Neutrophil (primary cell): ENCODE measurements at regions not wholly inside any gene's neighbourhood (a gene's known extent, or its start where the extent isn't known, plus 50 kb on each side); places are given as distances from the start of the nearest gene placed in this dataset.

Source experiments
- H3K27ac ChIP-seq: fragments of 200-600 bp; sonication (generic); 2 replicates; pipeline ENCODE4 v1.5.1; 2016; ENCODE audit warnings: mild to moderate bottlenecking, moderate library complexity
- H3K27me3 ChIP-seq: fragments of 200-600 bp; sonication (generic); 2 replicates; pipeline ENCODE4 v1.6.0; 2016; ENCODE audit warnings: mild to moderate bottlenecking
- H3K36me3 ChIP-seq: fragments of 200-600 bp; sonication (generic); 2 replicates; pipeline ENCODE4 v1.5.1; 2017
- H3K4me1 ChIP-seq, 2 experiments: fragments of 200-600 bp in 1 of 2; sonication (generic) in 1 of 2; 1 replicate in 1 of 2; 2 replicates in 1 of 2; pipeline versions ENCODE4 v1.5.1 to v1.6.1; 2013 to 2016; ENCODE audit warnings: low read depth in 1 of 2, low read length in 1 of 2, mild to moderate bottlenecking in 1 of 2, moderate library complexity in 1 of 2; ENCODE audit not compliant: control insufficient read depth in 1 of 2, insufficient read depth in 1 of 2
- H3K4me3 ChIP-seq, 2 experiments: fragments of 200-600 bp in 1 of 2; sonication (generic) in 1 of 2; 1 replicate in 1 of 2; 2 replicates in 1 of 2; pipeline ENCODE4 v1.5.1; 2013 to 2016; ENCODE audit warnings: low read depth in 1 of 2, low read length in 1 of 2, mild to moderate bottlenecking in 1 of 2, moderate library complexity in 1 of 2
- H3K9me3 ChIP-seq: fragments of 200-600 bp; sonication (generic); 2 replicates; pipeline ENCODE4 v1.5.1; 2016
- TF ChIP-seq, protein P1 (sequence below): fragments of 200-600 bp; sonication (generic); IDR thresholded peaks from 2 replicates; pipeline ENCODE4 v1.5.1; 2016; ENCODE audit warnings: antibody characterized with exemption

DNA sequence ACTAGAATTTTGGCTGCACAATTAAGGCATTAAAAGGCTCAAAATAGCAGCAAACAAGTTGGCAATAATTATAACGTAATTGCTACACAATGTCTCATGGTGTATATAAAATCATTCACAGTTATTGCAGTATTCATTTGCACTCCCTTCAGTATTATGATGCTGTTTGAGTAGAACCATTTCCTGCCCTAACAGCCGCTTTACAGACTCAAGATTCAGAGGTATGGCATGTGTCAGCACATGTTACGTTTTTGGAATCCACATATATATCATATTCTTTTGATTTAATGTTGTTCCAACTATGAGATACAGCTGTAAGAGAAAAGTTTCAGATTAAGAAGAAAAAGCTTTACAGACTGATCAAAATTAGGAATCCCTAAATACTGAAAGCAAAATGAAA is 56.3 kb upstream of the NCKAP5 start:
- Histone ChIP-seq H3K9me3 (no peaks in the 10 kb centered on the region), H3K4me1 (no peaks in the 10 kb centered on the region), H3K27ac (no peak overlapping the region), H3K4me3 (no peak overlapping the region), H3K36me3 (no peaks in the 10 kb centered on the region), H3K27me3 (no peaks in the 10 kb centered on the region)
- TF ChIP-seq, protein P1, sequence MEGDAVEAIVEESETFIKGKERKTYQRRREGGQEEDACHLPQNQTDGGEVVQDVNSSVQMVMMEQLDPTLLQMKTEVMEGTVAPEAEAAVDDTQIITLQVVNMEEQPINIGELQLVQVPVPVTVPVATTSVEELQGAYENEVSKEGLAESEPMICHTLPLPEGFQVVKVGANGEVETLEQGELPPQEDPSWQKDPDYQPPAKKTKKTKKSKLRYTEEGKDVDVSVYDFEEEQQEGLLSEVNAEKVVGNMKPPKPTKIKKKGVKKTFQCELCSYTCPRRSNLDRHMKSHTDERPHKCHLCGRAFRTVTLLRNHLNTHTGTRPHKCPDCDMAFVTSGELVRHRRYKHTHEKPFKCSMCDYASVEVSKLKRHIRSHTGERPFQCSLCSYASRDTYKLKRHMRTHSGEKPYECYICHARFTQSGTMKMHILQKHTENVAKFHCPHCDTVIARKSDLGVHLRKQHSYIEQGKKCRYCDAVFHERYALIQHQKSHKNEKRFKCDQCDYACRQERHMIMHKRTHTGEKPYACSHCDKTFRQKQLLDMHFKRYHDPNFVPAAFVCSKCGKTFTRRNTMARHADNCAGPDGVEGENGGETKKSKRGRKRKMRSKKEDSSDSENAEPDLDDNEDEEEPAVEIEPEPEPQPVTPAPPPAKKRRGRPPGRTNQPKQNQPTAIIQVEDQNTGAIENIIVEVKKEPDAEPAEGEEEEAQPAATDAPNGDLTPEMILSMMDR: no peak

DNA sequence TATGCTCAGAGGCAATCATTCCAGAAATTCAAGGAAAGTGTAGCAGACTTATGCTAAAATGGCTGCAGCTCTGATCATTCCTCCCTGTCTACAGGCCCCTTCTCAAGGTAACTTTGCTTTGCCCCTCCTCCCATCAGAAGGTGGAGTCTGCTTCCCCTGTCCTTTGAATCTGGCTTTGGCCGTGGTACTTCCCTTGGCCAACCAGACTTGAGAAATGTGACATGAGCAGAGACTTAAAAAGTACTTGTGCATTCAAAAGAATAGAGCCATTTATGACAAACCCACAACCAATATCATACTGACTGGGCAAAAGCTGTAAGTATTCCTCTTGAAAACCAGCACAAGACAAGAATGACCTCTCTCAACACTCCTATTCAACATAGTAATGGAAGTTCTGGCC is 59.5 kb upstream of the NCKAP5 start:
- H3K4me1 ChIP-seq: no peaks in the 10 kb centered on the region
- no peak overlapping the region for H3K4me3 ChIP-seq
- TF ChIP-seq, protein P1: no peak
- H3K27ac ChIP-seq: no peak overlapping the region
- no peaks in the 10 kb centered on the region for H3K27me3 ChIP-seq
- H3K9me3 ChIP-seq: no peaks in the 10 kb centered on the region
- H3K36me3 ChIP-seq: no peaks in the 10 kb centered on the region

DNA sequence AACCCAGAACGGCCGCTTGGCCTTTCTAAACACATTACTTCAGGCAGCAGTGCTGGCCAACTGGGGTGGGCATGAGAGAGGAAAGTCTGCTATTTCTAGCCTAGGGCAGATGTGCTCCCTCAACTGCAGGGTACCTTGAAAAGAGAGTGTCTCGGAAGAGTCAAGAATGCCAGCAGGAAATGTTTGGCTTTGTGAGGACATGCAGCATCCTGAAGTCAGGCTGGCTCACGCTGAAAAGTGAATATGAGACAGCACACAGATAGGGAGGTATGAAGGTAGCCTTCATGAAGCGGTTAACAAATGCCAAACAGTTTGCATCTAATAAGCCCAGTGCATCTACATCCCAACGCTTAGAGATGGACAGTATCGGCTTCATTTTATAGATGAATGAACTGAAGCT is 65.0 kb upstream of the NCKAP5 start:
- H3K9me3 ChIP-seq: no peaks in the 10 kb centered on the region
- TF ChIP-seq, protein P1: no peak

DNA sequence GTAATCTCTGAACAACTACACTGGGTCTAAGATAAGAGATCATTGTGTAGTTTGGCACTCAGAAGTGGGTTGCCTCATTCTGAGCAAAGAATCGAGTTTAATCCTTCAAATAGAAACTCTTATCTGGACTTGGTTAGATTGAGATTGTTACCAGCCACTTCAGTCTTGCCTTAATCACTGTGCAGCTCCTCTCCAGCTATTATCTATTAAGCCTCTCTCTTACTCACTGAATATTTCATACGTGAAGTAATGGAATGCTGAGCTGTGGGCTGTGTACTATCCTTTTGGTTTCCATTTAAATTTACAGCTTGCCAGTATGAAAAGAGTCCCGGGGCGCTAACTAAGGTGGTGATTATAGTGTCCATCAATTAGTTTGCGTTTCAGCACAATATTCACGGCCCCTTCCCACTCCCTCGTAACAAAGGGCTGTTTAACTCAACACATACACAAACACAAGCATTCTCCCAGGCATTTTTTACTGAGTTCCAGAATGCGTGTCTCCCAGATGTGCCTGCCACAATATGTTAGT is 65.7 kb upstream of the NCKAP5 start:
- no peaks in the 10 kb centered on the region for H3K9me3 ChIP-seq
- TF ChIP-seq, protein P1: no peak
- no peaks in the 10 kb centered on the region for H3K27me3 ChIP-seq
- H3K27ac ChIP-seq: no peak overlapping the region
- H3K4me3 ChIP-seq: no peak overlapping the region
- no peaks in the 10 kb centered on the region for H3K36me3 ChIP-seq
- no peaks in the 10 kb centered on the region for H3K4me1 ChIP-seq

More for the DNA sequence above, 65.0 kb upstream of the NCKAP5 start:
- no peak overlapping the region for H3K4me3 ChIP-seq
- no peaks in the 10 kb centered on the region for H3K27me3 ChIP-seq
- H3K36me3 ChIP-seq: no peaks in the 10 kb centered on the region
- H3K4me1 ChIP-seq: no peaks in the 10 kb centered on the region
- H3K27ac ChIP-seq: no peak overlapping the region

DNA sequence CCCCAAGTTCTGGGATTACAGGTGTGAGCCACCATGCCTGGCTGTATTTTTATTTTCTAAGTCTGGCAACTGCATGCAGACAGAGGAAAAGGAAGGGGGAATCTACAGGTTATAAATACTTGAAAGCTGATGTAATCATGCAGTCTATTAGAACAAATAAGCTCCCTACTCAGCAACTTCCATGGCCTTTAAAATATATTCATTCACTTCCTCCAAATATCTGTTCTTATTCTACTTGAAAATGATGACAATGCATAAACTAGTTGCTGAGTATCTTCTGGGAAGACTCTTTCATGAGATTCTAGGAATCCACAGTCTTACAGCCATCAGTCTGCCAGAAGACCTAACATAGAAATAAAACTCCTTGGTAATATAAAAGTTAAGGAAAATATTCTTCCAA is 66.9 kb upstream of the NCKAP5 start:
- no peaks in the 10 kb centered on the region for H3K36me3 ChIP-seq
- H3K9me3 ChIP-seq: no peaks in the 10 kb centered on the region
- TF ChIP-seq, protein P1: no peak
- no peak overlapping the region for H3K27ac ChIP-seq
- H3K27me3 ChIP-seq: no peaks in the 10 kb centered on the region
- no peak overlapping the region for H3K4me3 ChIP-seq
- no peaks in the 10 kb centered on the region for H3K4me1 ChIP-seq

DNA sequence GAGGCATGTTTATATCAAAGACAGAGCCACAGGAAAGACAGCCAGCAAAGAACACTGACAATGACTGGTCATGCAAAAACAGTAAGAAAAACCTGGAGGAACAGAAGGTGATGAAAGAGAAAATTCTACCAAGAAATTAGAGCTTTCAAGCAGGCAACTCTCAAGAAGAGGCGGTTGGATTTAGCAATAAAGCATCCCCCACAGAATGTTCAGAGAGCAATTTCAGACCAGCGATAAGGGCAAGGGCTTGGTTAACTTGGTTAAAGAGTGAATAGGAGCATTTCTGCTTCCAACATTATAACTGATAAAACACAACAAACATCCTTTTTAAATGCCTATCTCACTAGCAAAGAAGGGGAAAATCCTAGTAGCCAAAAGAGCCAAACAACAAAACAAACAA is 68.0 kb upstream of the NCKAP5 start:
- Histone ChIP-seq H3K4me3 (no peak overlapping the region), H3K9me3 (no peaks in the 10 kb centered on the region), H3K36me3 (no peaks in the 10 kb centered on the region), H3K4me1 (no peaks in the 10 kb centered on the region), H3K27ac (no peak overlapping the region), H3K27me3 (no peaks in the 10 kb centered on the region)
- TF ChIP-seq, protein P1: no peak
